ENCODE measurements at regions not wholly inside any gene's neighbourhood (a gene's known extent, or its start where the extent isn't known, plus 50 kb on each side); places are given as distances from the start of the nearest gene placed in this dataset.
"Not testable (repeated sequence)": the region's sequence is repeated elsewhere in the genome, so short reads cannot be mapped to it uniquely, and the experiment has no call there.

- peak overlapping the region; percentile 71 for H3K4me3 Mint-ChIP-seq
- H3K36me3 Mint-ChIP-seq (ENCODE audit: low read depth), result peaks cover 13% of the 10 kb centered on the region
- DNase-seq; H3K27me3 Mint-ChIP-seq (ENCODE audit: low read depth); ATAC-seq; H3K9me3 Mint-ChIP-seq (ENCODE audit: insufficient read depth): not testable (repeated sequence)
- peak overlapping the region; percentile 80 for H3K27ac Mint-ChIP-seq
- peaks cover 68% of the 10 kb centered on the region for H3K4me1 Mint-ChIP-seq (ENCODE audit: low read depth)
- ChIA-PET POLR2A (interaction anchor here (1.2 kb wide), 1 partner anchor 116 kb away, joined by 9 read pairs; no protein-coding TSS in a partner anchor), CTCF (interaction anchor here (0.8 to 5.2 kb wide), 13 partner anchors 8 to 154 kb away, joined by 3 to 95 read pairs (median 7); partner anchors contain the start of gene STARD3NL)
Measured at GRCh38 chr7:38331853-38332595, 58.6 kb upstream of the TARP start.

- Mint-ChIP-seq H3K36me3 (ENCODE audit: low read depth) (peaks cover 12% of the 10 kb centered on the region), H3K4me3 (peak overlapping the region; percentile 71), H3K27me3 (ENCODE audit: low read depth) (no peaks in the 10 kb centered on the region), H3K4me1 (ENCODE audit: low read depth) (peaks cover 64% of the 10 kb centered on the region), H3K27ac (peak overlapping the region; percentile 80), H3K9me3 (ENCODE audit: insufficient read depth) (no peaks in the 10 kb centered on the region)
- DNase-seq (peak; percentile 57), ATAC-seq (peak; percentile 62)
- ChIA-PET POLR2A (interaction anchor here (1.2 kb wide), 1 partner anchor 115 kb away, joined by 9 read pairs; no protein-coding TSS in a partner anchor), CTCF (interaction anchor here (0.6 to 5.2 kb wide), 26 partner anchors 9 to 153 kb away, joined by 3 to 95 read pairs (median 4); partner anchors contain the start of gene STARD3NL)
Measured at GRCh38 chr7:38330861-38331621, 57.6 kb upstream of the TARP start.

GRCh38 chr7:38330039-38330438, 56.6 kb upstream of the TARP start:
- H3K27me3 Mint-ChIP-seq (ENCODE audit: low read depth), result no peaks in the 10 kb centered on the region
- ATAC-seq (peak; percentile 46), DNase-seq (no peak)
- peak overlapping the region; percentile 71 for H3K4me3 Mint-ChIP-seq
- no peaks in the 10 kb centered on the region for H3K9me3 Mint-ChIP-seq (ENCODE audit: insufficient read depth)
- H3K27ac Mint-ChIP-seq, result peak overlapping the region; percentile 80
- peaks cover 12% of the 10 kb centered on the region for H3K36me3 Mint-ChIP-seq (ENCODE audit: low read depth)
- peaks cover 54% of the 10 kb centered on the region for H3K4me1 Mint-ChIP-seq (ENCODE audit: low read depth)
- CTCF ChIA-PET, result interaction anchor here (0.6 to 5.2 kb wide), 12 partner anchors 10 to 150 kb away, joined by 3 to 95 read pairs (median 6); no protein-coding TSS in a partner anchor
- POLR2A ChIA-PET, result no interaction called here

- Mint-ChIP-seq H3K9me3 (ENCODE audit: insufficient read depth) (no peaks in the 10 kb centered on the region), H3K27me3 (ENCODE audit: low read depth) (no peaks in the 10 kb centered on the region), H3K4me3 (no peak overlapping the region), H3K36me3 (ENCODE audit: low read depth) (peaks cover 12% of the 10 kb centered on the region), H3K27ac (no peak overlapping the region), H3K4me1 (ENCODE audit: low read depth) (peaks cover 48% of the 10 kb centered on the region)
- ATAC-seq (no peak), DNase-seq (no peak)
- POLR2A ChIA-PET, result no interaction called here
- CTCF ChIA-PET, result interaction anchor here (0.8 to 5.2 kb wide), 6 partner anchors 9 to 113 kb away, joined by 3 to 95 read pairs (median 16); no protein-coding TSS in a partner anchor
Measured at GRCh38 chr7:38329340-38329739, 55.9 kb upstream of the TARP start.

GRCh38 chr7:38328814-38329213, 55.4 kb upstream of the TARP start:
- Mint-ChIP-seq H3K36me3 (ENCODE audit: low read depth) (peaks cover 12% of the 10 kb centered on the region), H3K4me3 (no peak overlapping the region), H3K4me1 (ENCODE audit: low read depth) (peaks cover 48% of the 10 kb centered on the region), H3K27me3 (ENCODE audit: low read depth) (no peaks in the 10 kb centered on the region), H3K9me3 (ENCODE audit: insufficient read depth) (no peaks in the 10 kb centered on the region), H3K27ac (no peak overlapping the region)
- DNase-seq, result no peak
- ChIA-PET CTCF (interaction anchor here (1.6 to 5.2 kb wide), 3 partner anchors 9 to 113 kb away, joined by 4 to 68 read pairs (median 17); no protein-coding TSS in a partner anchor), POLR2A (no interaction called here)
- ATAC-seq, result no peak

- no peak for ATAC-seq
- Mint-ChIP-seq H3K27ac (no peak overlapping the region), H3K36me3 (ENCODE audit: low read depth) (peaks cover 12% of the 10 kb centered on the region), H3K27me3 (ENCODE audit: low read depth) (no peaks in the 10 kb centered on the region), H3K9me3 (ENCODE audit: insufficient read depth) (no peaks in the 10 kb centered on the region), H3K4me1 (ENCODE audit: low read depth) (peaks cover 48% of the 10 kb centered on the region), H3K4me3 (no peak overlapping the region)
- DNase-seq, result no peak
- ChIA-PET CTCF (interaction anchor here (0.9 to 5.2 kb wide), 6 partner anchors 8 to 111 kb away, joined by 3 to 68 read pairs (median 12); no protein-coding TSS in a partner anchor), POLR2A (no interaction called here)
Measured at GRCh38 chr7:38327637-38328036, 54.2 kb upstream of the TARP start.

All from activated CD8-positive, alpha-beta T cell treated with anti-CD3 and anti-CD28 coated beads, Interleukin-2, amount 10 ng/mL, durations not matched to agents 7 days and 5 days (primary cell).